Islet precursor cell (in vitro differentiated cells): ENCODE measurements at regions not wholly inside any gene's neighbourhood (a gene's known extent, or its start where the extent isn't known, plus 50 kb on each side); places are given as distances from the start of the nearest gene placed in this dataset.

Experiments
- DNase-seq: peaks from one replicate; pipeline ENCODE4 v3.0.0-alpha.2; 2018

DNA sequence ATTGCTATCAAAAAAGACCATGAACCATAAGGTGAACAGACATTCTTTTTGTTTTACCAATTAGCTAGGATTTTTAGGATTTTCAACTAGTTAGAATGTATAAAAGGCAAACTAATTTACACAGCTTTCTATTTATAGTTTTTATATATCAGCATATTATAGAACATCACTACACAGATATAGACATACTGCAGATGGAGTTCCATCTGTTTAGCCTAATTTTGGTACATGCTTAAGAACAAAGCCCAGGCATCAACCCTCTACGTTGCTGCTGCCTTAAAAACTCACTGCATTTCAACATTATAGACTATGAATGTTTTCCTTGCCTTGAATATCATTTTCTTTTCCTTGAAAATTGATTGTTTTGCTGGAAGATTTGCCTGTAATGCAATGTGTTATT lies 2227.5 kb upstream of the C9orf72 start:
- no peak for DNase-seq

DNA sequence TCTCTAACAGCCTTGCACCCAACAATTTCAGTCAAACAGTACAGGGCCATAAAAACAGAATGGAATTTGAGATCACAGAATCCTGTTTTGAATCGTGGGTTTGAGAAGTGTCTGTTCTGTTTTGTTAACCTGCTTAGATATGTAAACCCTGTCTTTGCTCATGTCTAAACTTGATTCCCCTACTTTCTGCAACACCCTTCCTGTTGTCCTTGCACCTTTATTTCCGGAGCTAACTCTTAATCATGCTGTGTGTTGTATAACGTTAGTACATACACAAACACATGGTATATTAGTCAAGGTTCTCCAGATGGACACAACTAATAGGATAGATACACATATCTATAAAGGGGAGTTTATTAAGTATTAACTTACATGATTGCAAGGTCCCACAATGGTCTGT lies 2229.2 kb upstream of the C9orf72 start:
- no peak for DNase-seq

DNA sequence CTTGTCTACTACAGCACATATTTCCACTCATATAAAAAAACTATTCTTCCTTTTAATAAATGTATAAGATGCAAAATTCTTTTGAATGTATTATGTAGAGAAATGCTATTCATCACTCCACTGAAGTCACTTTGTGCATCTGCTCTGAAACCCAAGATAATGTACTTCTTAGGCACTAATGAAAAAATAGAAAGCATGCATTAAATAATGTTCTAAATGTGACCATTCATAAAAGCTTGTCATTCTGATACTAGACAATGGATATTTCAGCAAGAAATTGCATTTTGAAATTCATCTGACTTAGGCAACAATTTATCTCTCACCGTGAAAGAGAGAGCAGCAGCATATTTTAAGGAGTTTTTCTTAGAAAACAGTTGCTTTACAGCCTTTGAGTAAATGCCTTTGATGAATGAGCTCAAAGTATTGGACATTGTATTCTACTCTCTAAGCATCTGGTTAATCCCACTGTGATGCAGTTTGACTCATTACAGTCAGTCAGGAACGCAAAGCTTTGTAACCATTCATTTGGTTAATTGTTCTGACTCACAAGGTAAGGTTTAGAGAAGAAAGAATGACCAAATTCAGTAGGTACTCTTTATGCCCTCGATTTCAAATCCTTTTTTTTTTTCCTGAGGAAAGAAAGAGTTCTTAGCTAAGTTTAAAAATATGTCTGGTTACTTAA lies 2233.8 kb upstream of the C9orf72 start:
- no peak for DNase-seq

DNA sequence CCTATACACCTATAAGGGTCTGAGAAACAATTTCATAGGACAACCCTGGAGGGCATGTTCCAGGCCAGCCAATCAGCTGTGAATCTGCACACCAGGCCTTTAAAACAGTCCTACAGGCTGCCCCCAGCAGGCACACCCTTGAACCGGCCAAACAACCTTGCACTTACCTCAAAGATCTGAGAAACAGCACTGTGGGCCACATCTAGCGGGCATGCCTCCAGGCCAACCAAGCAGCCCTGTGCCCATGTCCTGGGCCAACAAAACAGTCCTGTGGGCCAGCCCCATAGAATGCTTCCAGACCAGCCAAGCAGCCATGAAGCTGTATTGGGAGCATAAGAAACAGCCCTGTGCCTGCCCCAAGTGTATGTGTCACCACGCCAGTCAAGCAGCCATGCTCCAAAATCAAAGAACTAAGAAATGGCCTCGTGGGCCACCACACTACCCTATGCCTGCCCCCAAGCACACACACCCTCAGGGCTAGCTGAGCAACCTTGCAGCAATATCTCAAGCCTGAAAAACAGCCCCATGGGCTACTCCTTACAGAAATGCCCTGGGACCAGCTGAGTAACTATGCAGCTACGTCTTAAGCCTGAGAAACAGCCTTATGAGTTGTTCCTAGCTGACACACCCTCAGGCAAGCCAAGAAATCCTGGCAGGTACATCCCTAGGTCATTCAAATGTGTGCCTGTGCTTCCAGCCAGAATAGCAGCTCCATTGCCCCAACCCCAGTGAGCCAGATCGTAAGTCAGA lies 2243.8 kb upstream of the C9orf72 start:
- DNase-seq: no peak

DNA sequence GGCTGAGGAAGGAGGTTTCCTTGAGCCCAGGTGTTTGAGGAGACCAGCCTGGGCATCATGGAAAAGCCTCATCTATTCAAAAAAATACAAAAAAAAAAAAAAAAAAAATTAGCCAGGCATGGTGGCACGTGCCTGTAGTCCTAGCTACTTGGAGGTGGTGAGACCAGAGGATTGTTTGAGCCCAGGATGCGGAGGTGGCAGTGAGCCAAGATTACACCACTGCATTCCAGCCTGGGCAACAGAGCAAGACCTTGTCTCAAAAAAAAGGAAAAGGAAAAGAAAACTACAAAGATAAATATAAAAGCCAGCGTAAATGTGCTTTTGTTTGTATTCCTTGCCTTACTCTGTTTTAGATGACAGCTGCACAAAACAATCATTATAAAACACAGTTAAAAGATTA lies 2249.2 kb upstream of the C9orf72 start:
- no peak for DNase-seq

DNA sequence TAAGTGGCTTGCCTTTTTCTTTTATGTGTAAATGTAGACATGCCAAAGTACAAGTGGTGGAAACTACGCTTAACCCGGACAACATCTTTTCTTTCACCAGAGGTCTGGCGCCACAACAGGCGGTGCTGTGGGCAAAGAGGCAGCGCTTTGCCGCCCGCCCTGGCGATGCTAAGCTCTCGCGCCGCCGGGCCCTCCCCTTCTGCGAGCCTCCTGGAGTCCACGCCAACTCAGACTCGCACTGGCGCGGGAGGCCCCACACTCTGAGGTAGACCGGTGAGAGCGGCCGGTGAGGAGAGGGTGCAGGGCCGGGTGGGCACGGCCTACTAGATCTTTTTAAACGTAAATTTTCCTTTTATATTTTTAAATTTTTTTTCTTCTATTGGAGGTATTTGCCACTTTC lies 2253.1 kb upstream of the C9orf72 start:
- DNase-seq: no peak

DNA sequence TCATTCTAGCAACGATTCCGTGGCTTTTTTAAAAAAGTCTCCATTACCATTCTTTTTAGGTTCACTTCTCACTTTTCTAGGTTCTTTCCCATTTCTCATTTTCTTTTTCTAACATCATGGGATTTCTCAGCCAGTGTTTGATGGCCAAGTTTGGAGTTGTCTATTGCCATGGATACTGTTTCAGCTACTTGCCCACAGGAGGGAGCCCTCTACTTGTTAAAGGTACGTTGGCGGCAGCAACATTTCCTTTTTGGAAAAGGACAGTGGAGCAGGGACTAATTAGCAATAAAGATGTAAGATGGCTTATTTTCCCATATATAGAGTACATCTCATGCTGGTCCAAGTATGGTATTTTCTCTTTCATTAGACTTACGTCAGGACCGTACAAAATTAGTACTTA lies 2257.5 kb upstream of the C9orf72 start:
- DNase-seq: peak; percentile 66

DNA sequence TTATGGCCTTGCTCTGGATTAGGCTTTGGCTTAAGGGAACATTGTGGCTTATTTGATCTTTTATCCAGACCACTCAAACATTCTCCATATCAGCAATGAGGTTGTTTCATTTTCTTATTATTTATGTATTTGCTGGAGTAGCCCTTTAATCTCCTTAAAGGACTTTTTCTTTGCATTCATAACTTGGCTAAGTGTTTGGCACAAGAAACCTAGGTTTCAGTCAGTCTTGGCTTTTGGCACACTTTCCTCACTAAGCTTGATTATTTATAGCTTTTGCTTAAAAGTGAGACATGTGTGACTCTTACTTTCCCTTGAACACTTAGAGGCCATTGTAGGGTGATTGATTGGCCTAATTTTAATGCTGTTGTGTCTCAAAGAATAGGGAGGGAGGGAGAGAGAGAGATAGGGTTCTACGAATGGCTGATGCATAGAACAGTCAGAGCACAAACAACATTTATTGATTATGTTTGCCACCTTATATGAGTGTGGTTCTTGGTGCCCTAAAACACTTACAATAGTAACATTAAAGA lies 2265.3 kb upstream of the C9orf72 start:
- DNase-seq: no peak

DNA sequence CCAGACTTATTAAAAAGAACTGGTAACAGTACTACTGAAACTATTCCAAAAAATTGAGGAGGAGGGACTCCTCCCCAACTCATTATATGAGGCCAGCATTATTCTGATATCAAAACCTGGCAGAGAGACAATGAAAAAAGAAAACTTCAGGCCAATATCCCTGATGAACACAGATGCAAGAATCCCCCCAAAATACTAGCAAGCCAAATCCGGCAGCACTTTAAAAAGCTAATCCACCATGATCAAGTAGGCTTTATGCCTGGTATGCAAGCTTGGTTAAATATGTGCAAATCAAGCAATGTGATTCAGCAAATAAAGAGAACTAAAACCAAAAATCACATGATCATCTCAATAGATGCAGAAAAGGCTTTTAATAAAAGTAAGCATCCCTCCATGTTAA lies 2271.0 kb upstream of the C9orf72 start:
- DNase-seq: no peak

DNA sequence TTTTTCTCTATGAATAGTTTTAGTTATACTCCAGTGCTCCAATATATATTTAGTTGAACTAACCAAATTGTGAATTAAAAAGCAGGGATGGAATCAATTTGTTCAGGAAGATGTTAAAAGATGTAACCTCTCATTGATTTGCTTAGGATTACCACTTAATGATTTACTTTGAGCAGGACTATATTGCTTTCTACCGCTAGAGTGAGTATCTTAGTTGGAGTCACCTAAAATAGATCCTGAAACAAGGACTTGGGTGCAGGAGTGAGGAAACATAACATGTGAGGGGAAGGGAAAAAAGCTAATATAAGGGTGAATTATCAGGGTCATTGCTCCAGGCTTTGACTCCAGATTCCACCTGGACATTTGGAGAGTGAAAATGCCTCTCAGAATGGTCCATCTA lies 2277.4 kb upstream of the C9orf72 start:
- DNase-seq: no peak

DNA sequence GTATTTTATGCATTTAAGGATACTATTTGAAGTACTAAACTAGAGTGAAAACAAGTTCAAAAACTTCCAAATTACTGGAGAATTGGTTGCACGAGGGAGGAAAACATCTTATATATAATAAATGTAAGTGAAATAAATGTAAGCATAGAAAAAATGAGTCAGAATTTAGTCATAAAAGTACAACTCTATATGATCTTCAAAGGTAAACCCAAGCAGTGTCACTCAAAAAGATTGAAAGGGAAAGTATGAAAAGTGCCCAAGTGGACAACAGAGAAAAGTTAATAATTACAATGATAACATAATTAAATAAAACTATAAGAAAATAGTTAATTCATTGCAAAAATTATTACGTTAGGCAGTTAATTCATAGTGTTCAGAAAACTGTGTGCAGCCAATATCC lies 2288.5 kb upstream of the C9orf72 start:
- DNase-seq: no peak

DNA sequence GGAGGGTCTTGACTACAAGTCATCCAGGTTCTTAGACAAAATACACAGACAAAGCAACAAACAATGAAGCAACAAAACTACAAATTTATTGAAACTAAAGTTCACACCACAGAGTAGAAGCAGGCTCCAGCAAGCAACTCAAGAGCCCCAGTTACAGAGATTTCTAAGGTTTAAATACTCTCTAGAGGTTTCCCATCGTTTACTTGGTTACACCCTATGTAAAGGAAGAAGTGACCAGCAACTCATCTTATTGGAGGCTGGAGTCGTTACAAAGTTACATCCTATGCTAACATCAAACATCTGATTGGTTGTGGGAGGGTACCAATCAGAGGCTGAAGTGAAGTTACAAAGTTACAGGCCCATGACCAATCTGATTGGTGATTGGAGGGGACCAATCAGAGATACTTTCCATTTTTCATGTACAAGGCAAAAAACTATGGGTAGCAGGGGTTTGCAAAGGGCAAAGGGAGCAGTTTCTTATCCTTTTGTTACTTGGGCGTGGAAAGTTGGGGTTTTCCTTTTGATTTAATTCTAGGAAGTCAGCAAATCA lies 2292.6 kb upstream of the C9orf72 start:
- DNase-seq: no peak

DNA sequence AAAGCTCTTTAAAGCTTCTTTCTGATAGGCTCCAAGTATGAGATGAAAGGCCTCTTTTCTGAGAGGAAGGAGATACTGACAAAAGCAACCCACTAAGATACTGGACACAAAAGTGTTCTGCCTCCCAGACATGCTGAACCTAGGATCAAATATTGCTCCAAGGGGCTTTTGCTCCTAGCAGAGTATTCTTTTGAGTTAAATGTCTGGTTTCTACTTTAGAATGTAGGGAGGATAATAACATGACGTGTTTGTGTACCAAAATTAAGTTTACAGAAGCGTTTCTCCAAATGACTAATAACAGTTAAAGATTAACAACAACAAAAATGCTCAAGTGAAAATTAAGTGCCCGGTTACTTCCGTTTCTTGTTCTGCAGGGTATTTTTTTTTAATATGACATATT lies 2293.3 kb upstream of the C9orf72 start:
- no peak for DNase-seq

DNA sequence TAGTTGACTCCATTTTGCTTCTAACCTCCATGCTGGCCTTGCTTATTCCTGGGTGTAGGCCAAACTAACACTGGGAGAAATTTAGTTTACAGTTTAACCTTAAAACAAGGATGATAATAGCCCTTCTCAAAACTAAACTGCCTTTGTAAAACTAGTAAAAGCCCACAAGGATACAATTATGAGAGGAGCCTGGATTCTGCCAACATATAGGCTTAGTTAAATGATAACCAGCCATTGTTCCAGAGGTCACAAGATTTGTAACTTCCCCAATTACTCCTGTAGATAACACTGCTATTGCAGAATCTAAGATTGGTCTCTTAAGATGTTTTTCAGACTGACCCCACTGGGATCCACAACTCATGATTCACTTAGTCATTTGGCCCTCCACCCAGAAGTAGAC lies 2300.3 kb upstream of the C9orf72 start:
- DNase-seq: no peak

DNA sequence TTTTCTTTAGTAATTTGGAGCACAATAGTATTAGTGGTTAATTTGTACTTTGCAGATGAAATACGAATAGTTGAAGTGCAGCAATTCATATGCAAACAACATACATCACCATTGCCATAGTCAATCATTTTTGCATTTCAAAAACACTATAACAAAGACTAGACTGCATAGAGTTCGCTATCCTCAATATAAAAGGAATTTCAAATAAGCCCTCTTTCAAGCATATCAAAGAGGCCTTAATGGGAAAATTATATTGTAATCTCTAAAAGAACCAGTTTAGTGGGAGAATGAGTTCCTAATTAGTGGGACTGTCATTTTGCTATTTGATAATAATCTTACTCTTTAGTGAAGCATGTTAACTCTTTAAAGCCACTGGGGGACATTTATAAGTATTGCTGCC lies 2302.3 kb upstream of the C9orf72 start:
- no peak for DNase-seq

DNA sequence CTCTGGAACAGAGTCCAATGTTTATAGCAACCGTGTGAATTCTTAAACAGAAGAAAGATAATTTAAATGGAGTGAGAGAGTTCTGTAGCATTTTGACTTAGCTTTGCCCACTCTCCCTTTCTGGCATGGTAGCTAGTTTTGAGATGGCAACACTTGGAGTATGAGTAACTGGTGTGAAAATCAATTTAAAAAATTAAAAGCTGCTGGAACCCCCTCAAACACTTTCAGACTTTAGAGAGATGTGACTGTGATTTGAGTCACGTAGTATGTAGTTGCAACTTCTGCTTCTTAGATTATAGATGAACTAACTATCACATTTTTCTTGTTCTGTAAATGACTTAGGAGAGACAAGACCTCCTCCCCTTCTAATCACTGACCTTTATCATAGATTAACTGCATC lies 2309.5 kb upstream of the C9orf72 start:
- DNase-seq: no peak

DNA sequence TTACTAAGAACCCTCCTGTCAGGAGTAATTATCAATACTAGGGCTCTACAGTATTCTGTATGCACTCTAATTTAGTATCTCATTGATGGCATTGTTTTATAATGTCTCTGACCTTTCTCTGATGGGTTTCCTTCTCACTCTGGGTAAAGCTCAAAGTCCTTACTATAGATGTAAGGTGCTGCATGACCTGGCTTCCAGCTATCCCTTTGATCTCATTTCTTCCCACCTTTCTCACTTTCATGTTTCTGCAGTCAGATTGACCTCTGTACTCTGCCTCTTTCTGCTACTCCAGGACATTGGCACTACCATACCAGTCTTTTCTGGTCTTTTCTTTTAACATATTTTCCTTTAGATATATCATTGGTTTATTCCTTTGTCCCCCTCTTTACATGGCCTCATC lies 2332.8 kb upstream of the C9orf72 start:
- no peak for DNase-seq

DNA sequence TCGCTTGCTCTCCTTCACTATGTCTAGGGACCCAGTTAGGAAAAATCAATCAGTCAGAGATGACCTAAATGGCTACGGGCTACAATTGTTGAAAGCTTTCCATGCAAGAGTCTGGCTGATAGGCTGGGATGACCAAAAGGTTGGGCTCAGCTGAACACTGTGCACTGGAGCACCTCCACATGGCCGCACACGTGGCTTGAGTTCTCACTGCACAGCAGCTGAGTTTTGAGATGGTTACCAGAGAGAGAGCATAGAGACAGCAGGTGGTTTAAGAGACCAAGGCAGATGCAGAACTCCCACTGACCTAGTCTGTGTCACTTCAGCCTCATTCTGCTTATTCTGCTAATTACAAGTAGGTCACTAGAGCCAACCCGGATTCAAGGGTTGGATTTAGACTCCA lies 2354.8 kb upstream of the C9orf72 start:
- no peak for DNase-seq

DNA sequence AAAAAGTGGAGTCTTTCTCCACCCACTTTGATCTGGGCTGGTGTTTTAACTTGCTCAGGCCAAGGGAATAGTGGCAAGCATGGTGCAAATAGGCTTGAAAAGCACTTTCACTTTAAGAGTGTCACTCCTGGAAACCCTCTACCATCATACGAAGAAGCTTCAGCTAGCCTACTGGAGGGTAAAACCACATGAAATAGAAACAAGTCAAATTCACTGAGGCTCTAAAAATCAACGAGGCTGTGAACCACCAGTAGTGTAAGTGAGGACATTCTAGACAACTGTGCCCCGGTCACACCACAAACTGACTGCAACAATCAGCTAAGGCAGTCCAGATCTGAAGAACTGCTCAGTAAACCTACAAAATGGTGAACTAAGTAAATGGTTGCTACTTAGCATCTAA lies 2366.3 kb upstream of the C9orf72 start:
- DNase-seq: no peak

DNA sequence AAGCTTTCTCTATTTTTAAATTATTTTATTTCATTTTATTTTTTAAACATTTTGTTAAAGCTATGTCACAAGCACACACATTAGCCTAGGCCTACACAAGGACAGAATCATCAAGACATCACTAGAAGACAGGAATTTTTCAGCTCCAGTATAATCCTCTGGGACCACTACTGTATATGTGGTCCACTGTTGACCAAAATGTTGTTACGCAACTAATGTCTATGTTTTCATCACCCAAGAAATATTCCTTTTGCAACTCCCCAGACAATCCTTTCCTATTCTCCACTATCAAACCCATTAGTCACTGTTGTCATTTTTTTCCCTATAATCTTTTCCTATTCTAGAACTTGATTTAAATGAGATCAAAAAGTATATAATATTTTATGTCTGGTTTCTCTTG lies 2371.7 kb upstream of the C9orf72 start:
- DNase-seq: no peak

DNA sequence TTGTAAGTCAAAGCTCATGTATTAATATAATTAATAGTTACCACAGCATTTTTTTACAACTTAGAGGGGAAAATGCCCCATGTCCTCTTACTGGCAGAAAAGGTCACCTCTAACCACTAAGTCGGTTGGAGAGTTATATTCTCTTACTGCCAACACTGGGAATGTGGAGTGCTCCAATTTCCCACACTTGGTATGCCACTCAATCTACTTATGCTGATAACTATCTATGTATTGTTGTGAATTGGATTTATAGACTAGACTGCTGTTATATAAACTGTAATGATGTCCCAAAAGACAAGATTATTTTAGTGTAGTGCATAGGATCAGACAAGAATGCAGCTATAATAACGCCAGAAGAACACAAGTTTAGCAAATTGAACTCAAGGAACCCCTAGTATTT lies 2385.2 kb upstream of the C9orf72 start:
- DNase-seq: no peak

DNA sequence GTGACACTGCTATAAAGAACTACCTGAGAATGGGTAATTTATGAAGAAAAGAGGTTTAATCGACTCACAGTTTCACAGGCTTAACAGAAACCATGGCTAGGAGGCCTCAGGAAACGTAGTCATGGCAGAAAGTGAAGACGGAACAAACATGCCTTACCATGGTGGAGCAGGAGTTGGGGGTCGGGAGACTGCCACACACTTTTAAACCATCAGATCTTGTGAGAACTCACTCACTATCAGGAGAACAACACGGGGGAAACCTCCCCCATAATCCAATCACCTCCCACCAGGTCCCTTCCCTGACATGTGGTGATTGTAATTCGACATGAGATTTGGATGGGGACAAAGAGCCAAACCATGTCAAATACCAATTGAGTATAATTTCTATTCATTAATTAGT lies 2392.6 kb upstream of the C9orf72 start:
- DNase-seq: peak; percentile 55

DNA sequence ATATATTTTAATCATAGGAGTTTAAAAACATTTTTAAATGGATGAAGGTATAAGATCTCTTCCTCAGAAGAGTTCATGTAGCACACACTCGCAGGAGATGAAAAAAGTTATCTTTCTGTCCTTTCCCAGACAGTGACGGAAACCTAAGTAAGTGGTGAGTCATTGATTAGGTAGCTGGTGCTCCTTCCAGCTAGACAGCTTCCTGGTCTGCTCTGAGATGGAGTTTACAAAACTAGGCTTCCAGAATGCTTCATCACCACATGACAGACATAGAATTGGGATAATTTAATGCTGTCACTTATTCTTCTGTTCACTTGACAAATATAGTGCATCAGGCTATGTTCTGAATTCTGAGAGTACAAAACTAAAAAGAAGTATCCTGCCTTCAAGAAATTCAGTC lies 2393.0 kb upstream of the C9orf72 start:
- peak; percentile 75 for DNase-seq

DNA sequence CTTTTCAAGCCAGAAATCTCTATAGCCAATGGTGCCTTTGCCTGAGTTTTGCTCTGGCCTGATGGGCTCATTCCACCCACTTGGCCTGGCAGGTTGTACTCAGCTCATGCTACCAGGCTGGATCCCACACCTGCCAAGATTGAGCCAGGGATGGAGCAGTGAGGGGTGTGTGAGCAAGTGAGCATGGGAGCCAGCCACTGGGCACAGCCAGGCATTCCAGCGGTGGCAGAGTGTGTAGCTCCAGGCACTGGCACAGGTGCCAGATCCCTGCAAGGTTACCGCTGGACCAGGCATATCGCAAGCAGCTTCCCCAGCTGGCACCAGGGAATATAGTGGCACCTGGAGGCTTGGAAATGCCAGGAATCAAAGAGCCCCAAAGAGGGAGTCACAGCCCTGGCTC lies 2395.6 kb upstream of the C9orf72 start:
- DNase-seq: no peak
